Hepatocyte (in vitro differentiated cells): ENCODE measurements at regions not wholly inside any gene's neighbourhood (a gene's known extent, or its start where the extent isn't known, plus 50 kb on each side); places are given as distances from the start of the nearest gene placed in this dataset.

Experiments
- CTCF ChIP-seq: fragments of 200-600 bp; sonication (generic); IDR thresholded peaks from 2 replicates; pipeline ENCODE4 v1.5.1; 2016; ENCODE audit warnings: antibody characterized with exemption, mild to moderate bottlenecking; ENCODE audit not compliant: poor library complexity
- EZH2 ChIP-seq: fragments of 200-600 bp; sonication (generic); IDR thresholded peaks from 2 replicates; pipeline ENCODE4 v1.6.1; 2016; ENCODE audit warnings: antibody characterized with exemption, mild to moderate bottlenecking, borderline replicate concordance
- EZH2phosphoT487 ChIP-seq: fragments of 200-600 bp; sonication (generic); IDR thresholded peaks from one replicate; pipeline ENCODE4 v1.6.1; 2018; ENCODE audit warnings: antibody characterized with exemption, mild to moderate bottlenecking, low read depth, moderate library complexity; ENCODE audit not compliant: unreplicated experiment, severe bottlenecking

- TF ChIP-seq CTCF, result no peak
- TF ChIP-seq EZH2, result no peak
- TF ChIP-seq EZH2phosphoT487, result no peak
Measured at GRCh38 chr6:138722425-138723371, 50.9 kb upstream of the CCDC28A start.
